VCaP (cell line): ENCODE measurements at regions not wholly inside any gene's neighbourhood (a gene's known extent, or its start where the extent isn't known, plus 50 kb on each side); places are given as distances from the start of the nearest gene placed in this dataset.
"Not testable (repeated sequence)": the region's sequence is repeated elsewhere in the genome, so short reads cannot be mapped to it uniquely, and the experiment has no call there.

Experiments
- H3K27ac ChIP-seq: fragments of 450-650 bp; 2 replicates; pipeline ENCODE4 v1.5.1; 2017
- CTCF ChIP-seq: fragments of 450-650 bp; conservative IDR thresholded peaks from 2 replicates; pipeline ENCODE4 v1.5.1; 2017; ENCODE audit warnings: mild to moderate bottlenecking, moderate library complexity

DNA sequence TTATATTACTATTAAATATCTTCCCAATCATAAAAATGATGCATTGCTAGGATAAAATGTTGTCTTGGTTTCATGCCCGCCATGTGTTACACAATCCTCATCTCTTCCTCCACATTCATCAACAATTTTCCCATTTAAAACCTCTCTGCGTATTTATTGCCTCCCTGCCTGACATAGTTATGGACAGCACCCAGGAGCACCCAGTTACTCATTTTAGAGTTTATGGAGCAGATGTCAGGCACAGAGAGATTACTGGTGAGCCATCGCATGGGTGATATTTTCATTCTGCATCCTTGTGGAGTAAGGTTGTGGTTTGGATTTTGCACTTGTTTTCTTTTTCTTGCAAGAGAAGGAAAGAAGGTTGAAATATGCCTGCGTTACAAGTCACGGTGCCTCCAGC lies 116.7 kb upstream of the NPAS2 start:
- TF ChIP-seq CTCF = no peak
- H3K27ac ChIP-seq = no peak overlapping the region

DNA sequence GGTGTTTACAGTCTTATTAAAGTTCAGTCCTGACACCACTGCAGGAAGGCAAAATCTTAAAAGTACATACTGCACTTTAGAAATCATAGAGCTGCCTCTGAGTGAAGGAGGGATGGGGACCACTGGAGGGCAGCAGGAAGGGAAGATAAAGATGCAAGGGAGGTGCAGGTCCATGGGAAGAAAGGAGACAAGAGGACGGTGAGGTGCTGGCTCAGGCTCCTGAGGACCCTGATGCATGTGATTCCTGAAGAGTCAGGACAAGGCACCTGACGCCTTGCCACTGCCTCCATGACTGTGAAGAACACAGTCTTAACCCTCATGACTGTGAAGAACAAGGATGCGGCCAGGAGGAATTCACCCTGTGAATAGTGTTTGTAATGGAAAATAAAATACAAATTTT lies 116.2 kb upstream of the NPAS2 start:
- no peak for TF ChIP-seq CTCF
- H3K27ac ChIP-seq = no peak overlapping the region

DNA sequence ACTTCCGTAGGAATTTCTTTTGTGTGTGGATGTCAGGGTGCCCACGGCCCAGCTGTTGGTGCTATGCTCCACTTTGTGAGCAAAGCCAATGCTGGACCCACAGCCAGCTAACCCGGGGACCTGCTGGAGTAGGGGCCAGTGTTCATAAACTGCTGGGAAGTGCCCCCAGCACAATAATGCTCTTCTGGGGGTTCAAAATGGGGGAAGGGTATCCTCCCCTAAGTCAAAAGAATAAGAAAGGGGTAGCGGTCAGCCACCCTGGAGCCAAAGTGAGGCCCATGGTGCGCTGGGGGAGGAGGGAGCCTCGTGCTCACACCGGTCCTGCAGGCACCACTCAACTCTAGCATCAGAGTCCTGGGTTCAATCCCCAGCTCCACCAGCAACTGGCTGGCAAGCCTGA lies 115.8 kb upstream of the NPAS2 start:
- TF ChIP-seq CTCF = no peak
- H3K27ac ChIP-seq = no peak overlapping the region

GRCh38 chr2:100704711-100705110 lies 115.2 kb upstream of the NPAS2 start:
- TF ChIP-seq CTCF = no peak
- H3K27ac ChIP-seq = no peak overlapping the region

DNA sequence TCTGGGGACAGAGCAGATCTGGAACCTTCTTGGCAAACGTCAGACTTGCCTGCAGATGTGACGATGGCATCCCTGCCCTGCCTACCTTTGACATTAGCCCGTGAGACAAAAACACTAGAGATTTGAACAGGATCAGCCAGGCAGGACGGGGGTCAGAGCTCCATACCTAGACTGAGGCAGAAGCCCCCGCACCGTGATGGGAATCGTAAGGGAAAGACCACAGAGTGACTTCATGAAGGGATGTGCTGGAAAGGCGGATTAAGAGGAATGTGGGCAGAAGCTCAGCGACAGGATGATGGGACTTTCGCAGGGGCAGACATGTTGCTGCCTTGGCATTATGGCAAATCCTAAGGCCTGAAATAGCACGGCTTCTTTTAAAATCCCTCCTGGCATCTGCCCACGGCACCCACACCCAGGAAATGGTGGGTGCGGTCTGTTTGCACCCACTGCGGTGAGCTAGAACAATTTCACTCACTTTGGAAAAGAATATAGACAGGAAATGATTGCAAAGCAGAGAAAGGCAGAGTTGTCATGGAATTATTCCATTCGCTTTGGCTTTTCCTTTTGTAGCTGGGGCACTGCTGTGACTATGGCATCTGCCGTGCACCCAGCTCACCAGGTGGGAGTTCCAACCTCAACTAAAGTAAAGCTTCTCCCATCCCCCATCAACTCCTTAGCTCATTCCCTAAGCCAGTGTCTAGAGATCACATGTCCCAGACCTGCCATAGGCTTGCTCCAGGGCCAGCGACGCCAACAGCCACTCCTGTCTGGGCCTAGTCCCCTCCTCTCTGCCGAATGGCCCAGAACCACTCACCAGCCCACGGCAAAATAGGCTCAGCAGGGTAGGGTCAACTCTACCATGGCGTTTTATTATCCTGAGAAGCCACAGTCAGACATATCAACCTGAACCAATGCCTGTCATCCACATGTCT lies 112.7 kb upstream of the NPAS2 start:
- H3K27ac ChIP-seq = no peak overlapping the region
- TF ChIP-seq CTCF = no peak

- H3K27ac ChIP-seq = no peak overlapping the region
- no peak for TF ChIP-seq CTCF
These were observed 111.6 kb upstream of the NPAS2 start for GRCh38 chr2:100708333-100708732.

DNA sequence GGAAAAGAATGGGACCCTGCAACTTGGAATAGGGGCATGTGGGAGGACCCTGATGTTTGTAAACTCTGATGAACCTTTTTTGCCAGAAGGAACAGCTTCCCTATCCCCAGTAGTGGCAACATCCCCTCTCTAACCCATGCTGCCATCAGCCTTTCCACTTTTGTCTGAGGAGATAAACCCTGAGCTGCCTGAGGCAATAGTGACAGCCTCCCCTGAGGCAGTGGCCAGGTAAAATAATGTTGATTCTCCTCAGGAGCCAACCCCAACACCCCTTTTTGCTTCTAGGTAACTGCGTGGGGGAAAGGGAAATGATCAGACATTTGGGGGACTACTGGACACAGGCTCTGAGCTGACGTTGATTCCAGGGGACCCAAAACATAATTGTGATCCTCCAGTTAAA lies 106.8 kb upstream of the NPAS2 start:
- H3K27ac ChIP-seq = no peak overlapping the region
- no peak for TF ChIP-seq CTCF

DNA sequence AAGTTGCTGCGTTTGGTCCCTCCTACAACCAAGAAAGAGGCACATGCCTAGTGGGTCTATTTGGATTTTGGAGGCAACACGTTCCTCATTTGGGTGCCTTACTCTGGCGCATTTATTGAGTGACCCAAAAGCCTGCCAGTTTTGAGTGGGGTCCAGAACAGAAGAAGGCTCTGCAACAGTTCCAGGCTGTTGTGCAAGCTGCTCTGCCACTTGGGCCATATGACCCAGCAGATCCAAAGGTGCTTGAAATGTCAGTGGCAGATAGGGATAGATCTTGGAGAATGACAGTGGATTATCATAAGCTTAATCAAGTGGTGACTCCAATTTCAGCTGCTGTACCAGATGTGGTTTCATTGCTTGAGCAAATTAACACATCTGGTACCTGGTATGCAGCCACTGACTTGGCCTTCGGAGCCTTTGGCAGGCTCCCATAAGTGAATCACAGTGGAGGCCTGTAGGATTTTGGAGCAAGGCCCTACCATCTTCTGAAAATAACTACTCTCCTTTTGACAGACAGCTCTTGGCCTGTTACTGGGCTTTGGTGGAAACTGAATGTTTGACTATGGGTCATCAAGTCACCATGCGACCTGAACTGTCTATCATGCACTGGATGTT lies 105.4 kb upstream of the NPAS2 start:
- H3K27ac ChIP-seq = not testable (repeated sequence)

GRCh38 chr2:100715861-100716260 lies 104.1 kb upstream of the NPAS2 start:
- H3K27ac ChIP-seq = not testable (repeated sequence)
